NCI-H2171 treated with DMSO at 0.1 percent for 48 hours (cell line): ENCODE measurements at regions not wholly inside any gene's neighbourhood (a gene's known extent, or its start where the extent isn't known, plus 50 kb on each side); places are given as distances from the start of the nearest gene placed in this dataset.
A peak's percentile ranks its signal among the peaks of the same experiment; 100 is the strongest.

Source experiments
- DNase-seq: peaks from one replicate; lab custom pipeline; 2025; lab: John Stamatoyannopoulos, UW

- no peak for DNase-seq
Observed at GRCh38 chr1:81330111-81330510, 470.6 kb upstream of the ADGRL2 start.

DNA sequence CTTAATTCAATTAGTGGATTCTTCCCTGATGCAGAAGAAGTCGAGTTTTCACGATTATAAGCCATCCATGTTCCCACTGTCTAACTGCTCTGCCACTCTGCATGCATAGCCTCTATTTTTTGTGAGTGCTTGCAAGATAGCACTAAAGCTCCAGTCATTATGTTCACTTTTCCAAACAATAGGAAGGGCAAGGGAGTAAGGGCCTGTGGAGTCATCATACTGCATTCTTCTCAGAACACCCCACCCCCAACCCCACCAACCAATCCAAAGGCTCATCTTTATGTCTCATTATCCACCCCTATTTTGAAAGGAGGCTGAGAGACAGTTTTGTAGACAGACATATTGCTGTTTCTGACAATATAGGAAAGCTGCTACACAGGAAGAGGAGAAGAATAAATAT lies 471.7 kb upstream of the ADGRL2 start:
- no peak for DNase-seq

DNA sequence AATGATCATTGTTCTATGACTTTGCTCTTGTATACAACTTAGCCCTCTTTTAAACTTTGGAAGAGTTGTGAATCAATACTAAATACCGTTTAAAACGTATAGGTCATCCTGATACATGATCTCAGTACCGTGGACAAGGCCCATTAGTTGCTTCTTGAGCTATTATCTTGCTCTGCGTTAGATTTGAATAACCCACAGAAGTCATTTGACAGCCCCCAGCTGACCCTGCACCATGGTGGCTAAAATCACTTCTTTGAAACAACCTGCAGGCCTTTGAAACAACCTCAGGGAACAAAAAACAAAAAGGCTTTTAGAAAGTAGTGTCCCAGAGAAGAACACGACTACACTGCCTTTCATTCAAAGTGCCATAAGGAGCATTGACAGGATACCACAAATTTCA lies 473.0 kb upstream of the ADGRL2 start:
- no peak for DNase-seq

DNA sequence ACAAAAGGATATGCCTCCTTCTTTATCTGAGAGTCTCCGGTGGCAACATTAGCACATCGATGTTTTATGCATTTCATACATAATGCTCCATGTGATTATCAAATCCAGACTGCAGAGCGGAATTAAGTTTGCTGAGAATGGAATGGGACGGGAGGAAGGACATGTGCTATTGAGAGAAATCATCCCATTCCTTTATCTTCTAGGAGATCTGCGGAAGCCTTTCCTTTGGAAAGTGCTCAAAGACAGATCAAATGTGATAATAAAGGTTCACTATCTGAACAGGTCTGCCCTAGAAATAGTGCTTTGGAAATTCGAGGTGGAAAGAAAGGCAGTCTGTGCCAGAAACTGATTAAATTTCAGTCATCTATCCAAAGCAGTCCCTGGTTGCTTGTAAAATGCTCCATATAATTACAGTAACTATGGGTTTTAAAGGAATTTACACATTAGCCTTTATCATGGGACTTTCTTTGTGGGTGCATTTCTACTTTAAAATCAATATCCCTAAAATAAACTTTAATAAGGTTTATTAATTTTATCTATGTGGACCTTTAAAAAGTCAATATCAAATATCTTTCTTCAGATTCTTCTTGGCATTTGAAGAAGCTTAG lies 473.5 kb upstream of the ADGRL2 start:
- DNase-seq: no peak

DNA sequence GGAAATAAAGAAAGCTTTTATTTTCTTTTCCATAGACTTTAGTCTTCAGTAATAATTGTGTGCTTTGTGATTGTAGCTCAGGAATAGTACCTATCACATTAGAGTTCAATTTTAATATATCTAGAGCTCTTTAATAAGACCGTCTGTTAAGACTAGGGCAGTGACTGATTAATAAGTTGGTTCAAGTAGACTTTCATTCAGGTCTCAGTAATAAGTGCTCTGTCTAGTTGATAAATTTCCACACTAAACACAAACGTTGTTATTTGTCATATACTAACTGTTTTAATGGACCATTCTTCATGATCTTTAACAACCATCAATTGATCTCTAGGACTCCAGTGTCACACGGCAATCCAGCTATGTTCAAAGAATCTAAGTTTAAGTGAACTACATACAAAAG lies 474.5 kb upstream of the ADGRL2 start:
- no peak for DNase-seq

DNA sequence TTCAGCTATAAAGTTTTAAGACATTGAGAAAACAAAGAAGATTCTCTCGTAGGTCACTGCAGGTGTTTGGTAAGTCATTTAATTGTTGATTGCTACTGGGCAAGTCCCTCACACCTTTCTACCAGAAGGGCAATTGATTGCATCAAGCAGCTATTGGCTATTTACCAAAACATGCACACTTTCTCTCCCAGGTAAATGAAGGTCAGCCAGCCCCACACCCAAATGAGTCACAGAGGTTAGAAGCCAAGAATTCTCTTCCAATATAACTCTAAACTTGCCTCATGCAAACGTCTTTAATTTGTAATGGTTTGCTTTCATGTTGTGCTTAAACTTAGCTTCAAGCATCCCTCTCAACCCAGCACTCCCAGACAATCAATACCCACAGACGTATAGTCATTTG lies 475.3 kb upstream of the ADGRL2 start:
- DNase-seq: no peak

GRCh38 chr1:81323862-81324261 lies 476.9 kb upstream of the ADGRL2 start:
- DNase-seq: no peak

GRCh38 chr1:81317191-81317590 lies 483.5 kb upstream of the ADGRL2 start:
- DNase-seq: no peak

DNA sequence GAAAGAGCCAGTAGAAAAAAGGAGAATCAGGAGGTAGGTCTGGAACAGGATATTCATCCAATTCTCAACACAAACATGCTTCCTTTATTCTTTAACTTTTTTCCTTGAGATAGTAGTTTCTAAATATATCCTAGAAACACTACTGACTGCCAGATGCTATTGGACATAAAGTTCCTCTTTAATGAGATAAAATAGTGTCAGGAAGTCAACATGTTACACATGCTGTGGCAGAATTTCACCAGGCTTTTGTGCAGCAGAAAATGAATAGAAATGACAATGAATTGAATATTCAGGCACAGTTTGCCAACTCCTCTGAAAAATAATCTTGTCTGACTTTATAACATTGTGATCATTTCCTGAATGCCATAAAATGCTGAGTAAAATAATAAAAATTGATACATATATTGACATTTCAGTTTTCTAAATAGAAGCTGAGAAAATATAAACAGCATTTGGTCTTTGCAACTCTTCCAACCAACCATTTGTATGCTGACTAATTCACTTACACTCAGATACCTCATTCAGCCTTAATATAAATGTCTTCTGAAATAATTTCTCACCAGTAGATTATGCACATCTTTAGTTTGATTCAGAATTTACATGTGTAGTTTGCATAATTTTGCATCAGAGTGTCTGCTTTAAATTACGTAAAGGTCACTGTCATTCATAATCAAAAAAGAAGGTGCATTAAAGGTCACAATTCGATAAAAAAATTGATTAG lies 486.1 kb upstream of the ADGRL2 start:
- DNase-seq: no peak

GRCh38 chr1:81313289-81313688 lies 487.4 kb upstream of the ADGRL2 start:
- no peak for DNase-seq

DNA sequence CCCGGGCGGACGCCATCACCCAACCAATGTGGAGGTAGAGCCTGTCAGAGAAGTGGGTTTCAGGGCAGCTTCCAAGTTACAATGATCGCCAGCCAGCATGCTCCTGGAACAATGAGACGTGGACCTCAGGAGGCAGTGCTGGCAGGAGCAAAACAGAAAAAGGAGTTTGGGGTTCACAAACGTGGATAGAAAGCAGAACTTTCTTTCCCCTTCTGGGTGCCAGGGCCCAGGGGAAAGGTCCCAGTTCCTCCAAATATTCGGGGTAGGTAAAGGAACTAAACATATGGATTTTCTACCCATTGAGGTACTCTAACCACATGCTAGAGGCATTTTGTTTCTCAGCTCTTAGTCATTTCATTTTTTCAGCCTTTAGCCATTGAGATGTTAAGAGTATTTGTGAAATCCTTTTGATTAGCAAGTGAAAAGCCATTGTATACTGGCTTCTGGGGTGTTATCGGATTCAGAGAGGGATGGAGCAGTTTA lies 488.4 kb upstream of the ADGRL2 start:
- no peak for DNase-seq

DNA sequence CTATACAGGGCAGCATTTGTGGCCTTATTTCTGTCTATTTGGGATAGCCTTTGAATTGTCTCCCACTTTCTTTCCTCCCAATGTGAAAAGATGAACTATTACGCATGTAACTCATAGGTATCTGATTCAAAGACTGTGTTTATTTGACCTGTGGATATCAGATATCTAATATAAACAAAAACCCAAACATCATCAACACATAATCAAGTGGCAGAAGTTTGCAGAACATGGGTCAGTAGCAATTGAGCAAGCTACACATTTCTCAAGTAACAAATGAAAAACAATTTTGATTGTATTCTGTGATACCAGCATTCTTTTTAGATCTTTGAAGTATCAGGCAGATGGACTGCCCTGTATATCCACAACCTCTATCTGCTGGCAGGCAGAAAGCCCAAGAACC lies 490.5 kb upstream of the ADGRL2 start:
- no peak for DNase-seq

DNA sequence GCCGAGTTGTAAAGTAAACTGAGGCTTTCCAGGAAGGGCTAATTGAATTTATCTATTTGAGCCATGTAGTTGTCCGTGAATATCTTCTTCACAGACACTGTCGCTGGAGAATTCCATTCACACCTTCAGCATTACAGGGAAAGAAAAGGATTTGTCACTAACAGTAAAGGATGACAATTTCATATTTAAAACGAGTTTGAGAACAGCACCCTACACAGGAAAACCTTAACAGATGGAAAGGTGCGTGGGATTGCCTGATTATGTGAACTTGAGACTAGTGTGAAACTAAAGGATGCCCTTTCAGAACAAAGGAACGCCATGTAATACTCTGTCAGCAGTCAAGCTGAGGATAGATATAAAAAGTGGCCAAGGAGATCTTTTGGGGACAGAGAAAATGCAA lies 492.5 kb upstream of the ADGRL2 start:
- DNase-seq: no peak

DNA sequence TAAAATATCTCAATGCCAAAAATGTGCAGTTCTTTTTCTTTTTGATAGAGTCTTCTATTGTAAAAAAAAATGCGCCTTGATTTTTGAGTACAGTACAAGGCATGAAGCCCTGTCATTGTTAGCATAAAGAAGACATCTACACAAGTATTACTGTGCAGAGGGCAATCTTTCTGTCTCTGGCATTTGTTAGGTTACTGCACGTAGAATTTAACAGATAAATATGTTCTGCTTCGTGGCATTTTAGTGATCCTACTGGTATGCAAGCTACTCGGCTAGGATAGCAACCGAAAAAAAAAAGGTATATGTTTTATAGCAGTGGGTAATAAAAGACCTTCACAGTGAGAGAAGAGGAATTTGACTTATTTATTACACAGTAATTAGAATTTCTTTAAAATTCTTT lies 492.9 kb upstream of the ADGRL2 start:
- DNase-seq: no peak

GRCh38 chr1:81305997-81306452 lies 494.7 kb upstream of the ADGRL2 start:
- peak; percentile 3 for DNase-seq

GRCh38 chr1:81304187-81304586 lies 496.5 kb upstream of the ADGRL2 start:
- DNase-seq: no peak

DNA sequence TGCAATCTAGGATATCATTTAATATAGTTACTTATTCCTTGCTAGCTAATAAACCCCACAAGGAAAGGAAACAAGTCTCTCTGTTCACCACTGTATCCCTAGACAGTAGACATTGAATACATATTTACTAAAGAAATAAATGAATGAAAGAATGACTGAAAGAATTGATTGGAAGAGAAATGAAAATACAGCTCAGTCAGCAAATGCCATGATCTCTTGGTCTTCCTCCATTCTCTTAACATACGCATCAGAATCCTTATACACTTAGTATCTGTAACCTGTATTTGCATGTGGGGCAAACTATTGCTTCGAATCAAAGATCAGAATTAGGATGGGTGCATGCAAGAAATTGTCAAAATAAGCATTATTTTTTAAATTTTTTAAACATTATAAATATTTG lies 500.8 kb upstream of the ADGRL2 start:
- DNase-seq: no peak

GRCh38 chr1:81298266-81298665 lies 502.5 kb upstream of the ADGRL2 start:
- DNase-seq: no peak

- DNase-seq: no peak
Observed at GRCh38 chr1:81296601-81297000, 504.1 kb upstream of the ADGRL2 start.

DNA sequence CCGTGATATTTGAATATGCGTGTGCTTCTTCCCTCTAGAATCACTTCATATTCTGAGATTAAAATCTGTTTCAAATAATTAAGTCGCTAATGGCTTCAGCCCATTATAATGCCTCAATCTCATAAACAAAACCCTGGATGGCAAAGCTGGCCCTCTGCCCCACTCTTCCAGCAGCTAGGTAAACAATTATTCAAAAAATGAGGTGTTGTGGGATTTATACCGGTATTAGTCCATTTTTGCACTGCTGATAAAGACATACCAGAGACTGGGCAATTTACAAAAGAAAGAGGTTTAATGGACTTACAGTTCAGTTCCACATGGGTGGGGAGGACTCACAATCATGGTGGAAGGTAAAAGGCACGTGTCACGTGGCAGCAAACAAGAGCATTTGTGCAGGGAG lies 510.4 kb upstream of the ADGRL2 start:
- DNase-seq: no peak

- no peak for DNase-seq
Observed at GRCh38 chr1:81288689-81289088, 512.0 kb upstream of the ADGRL2 start.

DNA sequence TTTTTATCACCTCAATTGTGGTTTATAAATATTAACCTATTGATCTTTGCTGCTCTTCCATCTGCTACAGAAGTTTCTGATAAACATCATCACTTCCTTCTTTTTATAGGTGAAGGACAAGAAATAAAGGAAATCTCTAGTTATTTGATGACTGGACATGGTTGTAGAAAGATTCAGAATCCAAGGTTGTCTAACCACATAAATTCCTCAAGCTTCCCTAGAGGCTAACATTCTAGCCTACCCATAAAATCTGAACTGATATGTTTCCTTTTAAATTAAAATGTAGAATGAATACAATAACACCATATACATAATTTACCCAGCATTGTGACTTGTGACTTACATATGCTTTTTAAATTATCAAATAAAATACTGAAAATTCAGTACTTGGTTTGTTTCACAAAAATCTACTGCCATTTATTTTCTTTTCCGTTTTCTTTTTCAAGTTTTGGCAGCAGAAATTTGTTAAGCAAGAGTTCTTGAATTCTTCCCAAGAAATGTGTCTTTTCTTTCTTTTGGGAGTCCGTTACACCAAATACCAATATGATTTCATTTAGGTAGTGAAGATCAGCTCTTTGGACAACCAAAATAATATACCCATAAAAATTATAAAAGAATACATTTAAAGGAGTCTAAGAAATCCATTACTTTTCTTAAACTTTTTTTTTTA lies 513.2 kb upstream of the ADGRL2 start:
- DNase-seq: no peak

DNA sequence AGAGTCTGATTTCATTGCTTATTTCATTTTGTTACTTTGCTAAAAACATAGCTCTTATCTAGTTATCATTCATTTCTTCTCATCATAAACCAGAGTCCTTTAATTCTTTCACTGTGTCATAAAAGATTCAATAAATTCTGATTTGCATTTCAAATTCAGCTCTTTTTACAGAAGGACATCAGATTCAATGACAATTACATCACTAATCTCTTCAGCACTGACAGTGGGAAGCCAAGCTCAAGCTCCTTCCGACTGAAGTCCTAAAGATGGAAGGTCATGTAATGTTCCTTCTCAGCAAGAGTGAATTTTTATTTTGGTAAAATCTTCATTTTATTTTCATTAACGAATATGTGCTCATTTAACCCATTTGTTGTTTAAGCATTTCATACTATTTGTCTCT lies 530.7 kb upstream of the ADGRL2 start:
- no peak for DNase-seq
